Upper lobe of left lung (tissue), 6 donors: ENCODE measurements at regions not wholly inside any gene's neighbourhood (a gene's known extent, or its start where the extent isn't known, plus 50 kb on each side); places are given as distances from the start of the nearest gene placed in this dataset.

ENCODE experiments used
- ATAC-seq, 2 donors: fragments of 200-7000 bp; cut with Tn5 transposase; one replicate each; pipeline ENCODE4 v1.9.1; 2022; ENCODE audit warnings: mild to moderate bottlenecking in 2 of 2, moderate library complexity in 2 of 2; ENCODE audit not compliant: low FRiP score in 2 of 2
- DNase-seq, 2 donors: peaks; one replicate each; pipeline ENCODE4 v3.0.0-alpha.2; 2019 to 2020
- H3K27ac ChIP-seq, 4 donors: fragments of 200-600 bp; sonication (generic); one replicate each; pipeline ENCODE4 v1.5.1; 2016 to 2019
- H3K27me3 ChIP-seq, 4 donors: fragments of 200-600 bp; sonication (generic); one replicate each; pipeline ENCODE4 v1.5.1; 2017 to 2019
- H3K36me3 ChIP-seq, 4 donors: fragments of 200-600 bp; sonication (generic); one replicate each; pipeline ENCODE4 v1.5.1; 2016 to 2019
- H3K4me1 ChIP-seq, 4 donors: fragments of 200-600 bp; sonication (generic); one replicate each; pipeline ENCODE4 v1.5.1; 2018 to 2019
- H3K4me3 ChIP-seq, 4 donors: fragments of 200-600 bp; sonication (generic); one replicate each; pipeline ENCODE4 v1.5.1; 2017 to 2019; ENCODE audit warnings: mild to moderate bottlenecking in 2 of 4, moderate library complexity in 1 of 4
- H3K9me3 ChIP-seq, 4 donors: fragments of 200-600 bp; sonication (generic); one replicate each; pipeline ENCODE4 v1.5.1; 2018 to 2019
- CTCF ChIP-seq, 6 experiments: fragments of 450-650 bp in 4 of 6; fragments of 200-600 bp in 2 of 6; sonication (generic) in 2 of 6; IDR thresholded peaks; one replicate each; pipeline ENCODE4 v1.5.1; 2016 to 2019; ENCODE audit warnings: antibody characterized with exemption in 6 of 6
- EP300 ChIP-seq, 4 donors: sonication (generic); formaldehyde crosslinking; IDR thresholded peaks; one replicate each; pipeline ENCODE4 v1.5.1; 2017; ENCODE audit warnings: antibody characterized with exemption in 4 of 4, control low read depth in 2 of 4
- POLR2A ChIP-seq, 4 donors: fragments of 450-650 bp; IDR thresholded peaks; one replicate each; pipeline ENCODE4 v1.5.1; 2016 to 2017; ENCODE audit warnings: antibody characterized with exemption in 4 of 4, mild to moderate bottlenecking in 2 of 4
- POLR2AphosphoS5 ChIP-seq, 2 donors: sonication (generic); formaldehyde crosslinking; IDR thresholded peaks; one replicate each; pipeline ENCODE4 v1.5.1; 2017; ENCODE audit warnings: antibody characterized with exemption in 2 of 2
- WGBS, 2 donors: methylation state at CpG; one replicate each; pipeline ENCODE4 v1.1.5; 2017 to 2018; 5-methylcytosine and 5-hydroxymethylcytosine counted together
- donor health status: DM: no; HTN: no; CAD: no; lungs with moderate emphysema.
- donor health status: DM: no; HTN: yes; CAD: no; lungs with severe emphysema.

- no peak for ATAC-seq
Measured at GRCh38 chr7:45500257-45500656, 73.9 kb upstream of the ADCY1 start.

GRCh38 chr7:45501791-45502190 is 72.4 kb upstream of the ADCY1 start:
- Histone ChIP-seq H3K4me1 (no peaks in the 10 kb centered on the region), H3K27ac (no peak overlapping the region), H3K4me3 (no peak overlapping the region), H3K9me3 (peaks cover 0 to 22% (median 15%) of the 10 kb centered on the region in 4 donors), H3K36me3 (no peaks in the 10 kb centered on the region), H3K27me3 (no peaks in the 10 kb centered on the region)
- TF ChIP-seq EP300 (IDR thresholded peaks at IDR 0.05), result no peak
- TF ChIP-seq CTCF (IDR thresholded peaks at IDR 0.05), result no peak
- TF ChIP-seq POLR2A (IDR thresholded peaks at IDR 0.05), result no peak
- no peak for TF ChIP-seq POLR2AphosphoS5 (IDR thresholded peaks at IDR 0.05)
- DNase-seq, result no peak
- no peak for ATAC-seq
- 35 to 66% methylated on average over 2 of the region's 2 CpGs for WGBS, 2 donors

More at GRCh38 chr7:45500257-45500656, 73.9 kb upstream of the ADCY1 start:
- Histone ChIP-seq H3K4me1 (no peaks in the 10 kb centered on the region), H3K4me3 (no peak overlapping the region), H3K9me3 (peaks cover 0 to 11% (median 5%) of the 10 kb centered on the region in 4 donors), H3K36me3 (no peaks in the 10 kb centered on the region), H3K27ac (no peak overlapping the region), H3K27me3 (no peaks in the 10 kb centered on the region)
- DNase-seq, result no peak
- 71 to 80% methylated on average over 2 of the region's 2 CpGs for WGBS, 2 donors
- no peak for TF ChIP-seq CTCF (IDR thresholded peaks at IDR 0.05)
- no peak for TF ChIP-seq POLR2AphosphoS5 (IDR thresholded peaks at IDR 0.05)

GRCh38 chr7:45506059-45506458 is 68.1 kb upstream of the ADCY1 start:
- no peaks in the 10 kb centered on the region for H3K4me1 ChIP-seq
- no peak for TF ChIP-seq POLR2AphosphoS5 (IDR thresholded peaks at IDR 0.05)
- TF ChIP-seq POLR2A (IDR thresholded peaks at IDR 0.05), result no peak
- no peak for TF ChIP-seq EP300 (IDR thresholded peaks at IDR 0.05)
- TF ChIP-seq CTCF (IDR thresholded peaks at IDR 0.05), result no peak
- H3K4me3 ChIP-seq, result no peak overlapping the region
- no peaks in the 10 kb centered on the region for H3K36me3 ChIP-seq
- no peak overlapping the region for H3K27ac ChIP-seq
- peaks cover 7 to 38% (median 20%) of the 10 kb centered on the region in 4 donors for H3K9me3 ChIP-seq
- H3K27me3 ChIP-seq, result no peaks in the 10 kb centered on the region
- no peak for ATAC-seq
- no peak for DNase-seq
- WGBS, 2 donors, result 55 to 60% methylated on average over 1 of the region's 1 CpG

- H3K36me3 ChIP-seq, result no peaks in the 10 kb centered on the region
- ATAC-seq, result no peak
- H3K27me3 ChIP-seq, result no peaks in the 10 kb centered on the region
- no peak overlapping the region for H3K4me3 ChIP-seq
- TF ChIP-seq POLR2A (IDR thresholded peaks at IDR 0.05) (no peak), EP300 (IDR thresholded peaks at IDR 0.05) (no peak), CTCF (IDR thresholded peaks at IDR 0.05) (no peak), POLR2AphosphoS5 (IDR thresholded peaks at IDR 0.05) (no peak)
- H3K9me3 ChIP-seq, result peaks cover 7 to 38% (median 19%) of the 10 kb centered on the region in 4 donors
- WGBS, 2 donors, result 65 to 75% methylated on average over 2 of the region's 2 CpGs
- no peak overlapping the region for H3K27ac ChIP-seq
- DNase-seq, result no peak
- no peaks in the 10 kb centered on the region for H3K4me1 ChIP-seq
Measured at GRCh38 chr7:45509222-45509621, 64.9 kb upstream of the ADCY1 start.

GRCh38 chr7:45511721-45512597 is 62.2 kb upstream of the ADCY1 start:
- H3K4me3 ChIP-seq, result no peak overlapping the region
- 81 to 84% methylated on average over 7 of the region's 7 CpGs for WGBS, 2 donors
- DNase-seq, result no peak
- H3K36me3 ChIP-seq, result no peaks in the 10 kb centered on the region
- peaks cover under 1 to 16% (median 8%) of the 10 kb centered on the region in 4 donors for H3K9me3 ChIP-seq
- H3K27me3 ChIP-seq, result no peaks in the 10 kb centered on the region
- TF ChIP-seq CTCF (IDR thresholded peaks at IDR 0.05), result no peak
- no peak for TF ChIP-seq POLR2A (IDR thresholded peaks at IDR 0.05)
- no peak for TF ChIP-seq POLR2AphosphoS5 (IDR thresholded peaks at IDR 0.05)
- TF ChIP-seq EP300 (IDR thresholded peaks at IDR 0.05), result no peak
- H3K27ac ChIP-seq, result no peak overlapping the region
- no peaks in the 10 kb centered on the region for H3K4me1 ChIP-seq
- ATAC-seq, result no peak
